ENCODE measurements at regions not wholly inside any gene's neighbourhood (a gene's known extent, or its start where the extent isn't known, plus 50 kb on each side); places are given as distances from the start of the nearest gene placed in this dataset.

GRCh38 chr6:132089173-132089572 lies 138.0 kb upstream of the CCN2 start (continued):
- no peak for TF ChIP-seq ARID4B (CRISPR knock-in tag; IDR thresholded peaks at IDR 0.05; ENCODE audit: borderline replicate concordance)
- no peak for TF ChIP-seq JUN (CRISPR knock-in tag; IDR thresholded peaks at IDR 0.05)
- no peak for TF ChIP-seq HMGXB4 (CRISPR knock-in tag; IDR thresholded peaks at IDR 0.05)

- CTCF ChIA-PET = no interaction called here
- Mint-ChIP-seq H3K27me3 (ENCODE audit: low read depth) (no peaks in the 10 kb centered on the region), H3K4me1 (peaks cover 36% of the 10 kb centered on the region), H3K4me3 (no peak overlapping the region), H3K36me3 (no peaks in the 10 kb centered on the region; the same call in 1 of the 2 replicates), H3K27ac (no peak overlapping the region), H3K9me3 (peaks cover 22% of the 10 kb centered on the region)
- POLR2A ChIA-PET = no interaction called here
- ATAC-seq (no peak), DNase-seq (ENCODE audit: low spot score) (no peak)
- TF ChIP-seq ATF3 (CRISPR knock-in tag; conservative IDR thresholded peaks at IDR 0.05) = no peak
- TF ChIP-seq E2F1 (CRISPR knock-in tag; IDR thresholded peaks at IDR 0.05) = no peak
- TF ChIP-seq FOXK1 (CRISPR knock-in tag; IDR thresholded peaks at IDR 0.05) = no peak
- no peak for TF ChIP-seq TCF7 (CRISPR knock-in tag; IDR thresholded peaks at IDR 0.05; ENCODE audit: low read depth)
- no peak for TF ChIP-seq TP53 (CRISPR knock-in tag; IDR thresholded peaks at IDR 0.05)
- TF ChIP-seq GRHL2 (CRISPR knock-in tag; IDR thresholded peaks at IDR 0.05; ENCODE audit: insufficient replicate concordance, severe bottlenecking) = no peak
- no peak for TF ChIP-seq ETV6 (CRISPR knock-in tag; IDR thresholded peaks at IDR 0.05)
- TF ChIP-seq HMGXB4 (CRISPR knock-in tag; IDR thresholded peaks at IDR 0.05) = no peak
- TF ChIP-seq TEAD1 (CRISPR knock-in tag; IDR thresholded peaks at IDR 0.05) = no peak
- no peak for TF ChIP-seq E2F4 (CRISPR knock-in tag; IDR thresholded peaks at IDR 0.05; ENCODE audit: borderline replicate concordance, low read depth)
These were observed 137.0 kb upstream of the CCN2 start for GRCh38 chr6:132088150-132088549.

- POLR2A ChIA-PET = no interaction called here
- H3K27ac Mint-ChIP-seq = no peak overlapping the region
- CTCF ChIA-PET = no interaction called here
- TF ChIP-seq ZNF317 (CRISPR knock-in tag; IDR thresholded peaks at IDR 0.05; ENCODE audit: borderline replicate concordance, low read depth) (no peak), ATF2 (CRISPR knock-in tag; IDR thresholded peaks at IDR 0.05; ENCODE audit: borderline replicate concordance, low read depth) (no peak), PREB (CRISPR knock-in tag; IDR thresholded peaks at IDR 0.05; ENCODE audit: borderline replicate concordance) (no peak)
These were observed 136.2 kb upstream of the CCN2 start for GRCh38 chr6:132087391-132087790.

More at GRCh38 chr6:132087391-132087790, 136.2 kb upstream of the CCN2 start:
- H3K9me3 Mint-ChIP-seq = peaks cover 22% of the 10 kb centered on the region
- ATAC-seq (no peak), DNase-seq (ENCODE audit: low spot score) (no peak)
- H3K36me3 Mint-ChIP-seq = no peaks in the 10 kb centered on the region
- H3K4me3 Mint-ChIP-seq = no peak overlapping the region
- peaks cover 36% of the 10 kb centered on the region for H3K4me1 Mint-ChIP-seq
- H3K27me3 Mint-ChIP-seq (ENCODE audit: low read depth) = no peaks in the 10 kb centered on the region
